Keratinocyte (primary cell): ENCODE measurements at regions not wholly inside any gene's neighbourhood (a gene's known extent, or its start where the extent isn't known, plus 50 kb on each side); places are given as distances from the start of the nearest gene placed in this dataset.
"Not testable (repeated sequence)": the region's sequence is repeated elsewhere in the genome, so short reads cannot be mapped to it uniquely, and the experiment has no call there.

ENCODE experiments used
- DNase-seq: peaks from one replicate; pipeline ENCODE4 v3.0.0-alpha.2; 2011; ENCODE audit warnings: low read depth, missing footprints, low spot score
- FAIRE-seq: peaks from 2 replicates; lab custom pipeline; 2011; peaks lifted over from hg19 to GRCh38; lab: Jason Lieb, UNC
- H2AFZ ChIP-seq: 2 replicates; pipeline ENCODE4 v1.6.0; 2012; ENCODE audit warnings: low read length, control low read depth, inconsistent platforms; ENCODE audit not compliant: control insufficient read depth
- H3K27ac ChIP-seq: 2 replicates; pipeline ENCODE4 v1.5.1; 2011; ENCODE audit warnings: low read length; ENCODE audit not compliant: control insufficient read depth, insufficient read depth
- H3K27me3 ChIP-seq: 3 replicates; pipeline ENCODE4 v1.6.0; 2011; ENCODE audit warnings: low read length; ENCODE audit not compliant: control insufficient read depth, insufficient read depth; ENCODE audit errors: extremely low read depth
- H3K36me3 ChIP-seq, 2 experiments: 2 replicates in 1 of 2; 3 replicates in 1 of 2; pipeline ENCODE4 v1.5.1; 2011; ENCODE audit warnings: low read length in 2 of 2, mild to moderate bottlenecking in 1 of 2; ENCODE audit not compliant: control insufficient read depth in 2 of 2, insufficient read depth in 2 of 2; ENCODE audit errors: extremely low read depth in 1 of 2
- H3K4me1 ChIP-seq: 3 replicates; pipeline ENCODE4 v1.5.1; 2011; ENCODE audit warnings: low read length; ENCODE audit not compliant: control insufficient read depth, insufficient read depth; ENCODE audit errors: extremely low read depth
- H3K4me2 ChIP-seq: 3 replicates; pipeline ENCODE4 v1.6.0; 2011; ENCODE audit warnings: low read depth, low read length; ENCODE audit not compliant: control insufficient read depth, insufficient read depth; ENCODE audit errors: extremely low read depth
- H3K4me3 ChIP-seq, 3 experiments: fragments of 200-600 bp in 1 of 3; sonication (generic) in 1 of 3; 2 replicates in 2 of 3; 3 replicates in 1 of 3; pipeline ENCODE4 v1.5.1; 2011 to 2016; ENCODE audit warnings: low read length in 3 of 3, mild to moderate bottlenecking in 3 of 3, control low read depth in 2 of 3, inconsistent platforms in 1 of 3, low read depth in 1 of 3, mixed read lengths in 1 of 3, mixed run types in 1 of 3, moderate library complexity in 1 of 3; ENCODE audit not compliant: control insufficient read depth in 2 of 3, insufficient read depth in 2 of 3; ENCODE audit errors: extremely low read depth in 1 of 3
- H3K79me2 ChIP-seq: 2 replicates; pipeline ENCODE4 v1.6.0; 2012; ENCODE audit warnings: low read length; ENCODE audit not compliant: control insufficient read depth, insufficient read depth
- H3K9ac ChIP-seq: 3 replicates; pipeline ENCODE4 v1.6.0; 2011; ENCODE audit warnings: low read length; ENCODE audit not compliant: control insufficient read depth, insufficient read depth; ENCODE audit errors: extremely low read depth
- H3K9me1 ChIP-seq: 3 replicates; pipeline ENCODE4 v1.6.0; 2011; ENCODE audit warnings: low read length; ENCODE audit not compliant: control insufficient read depth, insufficient read depth; ENCODE audit errors: extremely low read depth
- H3K9me3 ChIP-seq: 2 replicates; pipeline ENCODE4 v1.5.1; 2012; ENCODE audit warnings: low read depth, low read length; ENCODE audit not compliant: control insufficient read depth
- H4K20me1 ChIP-seq: 3 replicates; pipeline ENCODE4 v1.6.0; 2011; ENCODE audit warnings: low read length; ENCODE audit not compliant: control insufficient read depth, insufficient read depth; ENCODE audit errors: extremely low read depth
- dilution Hi-C: fragments of 300-500 bp; cut with MboI; formaldehyde crosslinking; loops from one replicate; pipeline ENCODE4 v1.7.0; 2020; ENCODE audit warnings: low sequenced_read_pairs; ENCODE audit not compliant: extremely low pct_ligation_motif_present

GRCh38 chr15:20334451-20334850, 207.1 kb downstream of the GOLGA6L6 start:
- H3K4me2 ChIP-seq, H2AFZ ChIP-seq, H3K4me1 ChIP-seq, H3K79me2 ChIP-seq, H3K9me1 ChIP-seq, dilution Hi-C loops, H3K4me3 ChIP-seq, H4K20me1 ChIP-seq, H3K9ac ChIP-seq, DNase-seq, H3K27ac ChIP-seq, H3K27me3 ChIP-seq, FAIRE-seq, H3K36me3 ChIP-seq: not testable (repeated sequence)
- H3K9me3 ChIP-seq, result peaks cover 11% of the 10 kb centered on the region

DNA sequence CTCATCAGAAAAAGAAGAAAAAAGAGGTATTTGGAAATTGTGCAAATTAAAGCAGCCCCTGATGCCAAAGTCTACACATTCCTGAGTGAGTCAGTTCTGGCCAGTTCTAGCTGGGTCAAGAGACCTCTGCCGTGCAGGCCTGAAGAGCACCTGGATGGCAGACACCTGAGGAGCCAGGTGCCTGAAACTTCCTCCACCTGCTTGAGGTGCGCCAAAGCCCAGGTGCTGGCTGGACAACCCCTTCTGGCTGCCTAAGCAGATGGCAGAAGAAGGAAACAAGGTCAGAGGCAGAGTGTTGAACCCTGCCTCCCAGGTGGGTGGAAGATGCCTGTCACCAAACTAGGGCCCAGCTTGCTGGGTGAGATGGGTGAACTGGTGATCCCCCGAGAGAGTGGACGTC, 215.8 kb downstream of the GOLGA6L6 start:
- H2AFZ ChIP-seq, dilution Hi-C loops, H3K9ac ChIP-seq, H3K9me1 ChIP-seq, H3K9me3 ChIP-seq, H3K4me1 ChIP-seq, H3K79me2 ChIP-seq, H3K27me3 ChIP-seq, H3K4me3 ChIP-seq, H3K27ac ChIP-seq, DNase-seq, H4K20me1 ChIP-seq, H3K4me2 ChIP-seq, FAIRE-seq, H3K36me3 ChIP-seq: not testable (repeated sequence)

DNA sequence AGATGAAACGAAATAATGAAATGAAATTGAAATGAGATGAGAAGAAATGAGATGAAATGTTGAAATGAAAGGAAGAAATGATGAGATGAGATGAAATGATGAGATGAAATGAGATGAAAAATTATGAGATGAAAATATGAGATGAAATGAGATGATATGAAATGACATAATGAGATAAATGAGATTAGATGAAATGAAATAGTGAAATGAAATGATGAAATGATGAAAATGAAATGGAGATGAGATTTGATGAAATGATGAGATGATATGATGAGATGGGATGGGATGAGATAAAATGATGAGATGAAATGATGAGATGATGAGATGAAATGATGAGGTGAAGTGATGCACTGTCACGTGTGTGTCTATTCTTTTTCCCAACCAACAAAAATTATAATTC, 224.5 kb downstream of the GOLGA6L6 start:
- FAIRE-seq, dilution Hi-C loops, H3K9me1 ChIP-seq: not testable (repeated sequence)

DNA sequence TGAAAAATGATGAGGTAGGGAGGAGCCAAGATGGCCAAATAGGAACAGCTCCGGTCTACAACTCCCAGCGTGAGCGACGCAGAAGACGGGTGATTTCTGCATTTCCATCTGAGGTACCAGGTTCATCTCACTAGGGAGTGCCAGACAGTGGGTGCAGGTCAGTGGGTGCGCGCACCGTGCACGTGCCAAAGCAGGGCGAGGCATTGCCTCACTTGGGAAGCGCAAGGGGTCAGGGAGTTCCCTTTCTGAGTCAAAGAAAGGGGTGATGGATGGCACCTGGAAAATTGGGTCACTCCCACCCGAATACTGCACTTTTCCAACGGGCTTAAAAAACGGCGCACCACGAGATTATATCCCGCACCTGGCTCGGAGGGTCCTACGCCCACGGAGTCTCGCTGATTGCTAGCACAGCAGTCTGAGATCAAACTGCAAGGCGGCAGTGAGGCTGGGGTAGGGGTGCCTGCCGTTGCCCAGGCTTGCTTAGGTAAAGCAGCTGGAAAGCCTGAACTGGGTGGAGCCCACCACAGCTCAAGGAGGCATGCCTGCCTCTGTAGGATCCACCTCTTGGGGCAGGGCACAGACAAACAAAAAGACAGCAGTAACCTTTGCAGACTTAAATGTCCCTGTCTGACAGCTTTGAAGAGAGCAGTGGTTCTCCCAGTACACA, 230.5 kb downstream of the GOLGA6L6 start:
- H4K20me1 ChIP-seq, H3K27me3 ChIP-seq, H3K9ac ChIP-seq, H3K4me2 ChIP-seq, H2AFZ ChIP-seq, H3K36me3 ChIP-seq, H3K79me2 ChIP-seq, H3K4me3 ChIP-seq, dilution Hi-C loops, DNase-seq, H3K27ac ChIP-seq, H3K9me1 ChIP-seq, FAIRE-seq, H3K4me1 ChIP-seq: not testable (repeated sequence)
- H3K9me3 ChIP-seq, result peaks cover 22% of the 10 kb centered on the region

More for the DNA sequence above, 224.5 kb downstream of the GOLGA6L6 start:
- not testable (repeated sequence) for H3K4me2 ChIP-seq, H3K9ac ChIP-seq, H3K36me3 ChIP-seq, DNase-seq, H4K20me1 ChIP-seq, H3K79me2 ChIP-seq, H3K27ac ChIP-seq, H3K27me3 ChIP-seq, H3K9me3 ChIP-seq, H3K4me3 ChIP-seq, H2AFZ ChIP-seq, H3K4me1 ChIP-seq
